ACHN (cell line): ENCODE measurements at regions not wholly inside any gene's neighbourhood (a gene's known extent, or its start where the extent isn't known, plus 50 kb on each side); places are given as distances from the start of the nearest gene placed in this dataset.
A peak's percentile ranks its signal among the peaks of the same experiment; 100 is the strongest.

Experiments used
- DNase-seq: peaks from one replicate; pipeline ENCODE4 v3.0.0-alpha.2; 2015
- in situ Hi-C: cut with HindIII; loops from 2 replicates; pipeline ENCODE4 v1.10.0; 2017; ENCODE audit warnings: low sequenced_read_pairs, low pct_ligation_motif_present, low pct_unique_long_range_greater_than_20kb

GRCh38 chr6:147741389-147741788, 232.9 kb downstream of the SAMD5 start:
- in situ Hi-C loops = no loop called here

DNA sequence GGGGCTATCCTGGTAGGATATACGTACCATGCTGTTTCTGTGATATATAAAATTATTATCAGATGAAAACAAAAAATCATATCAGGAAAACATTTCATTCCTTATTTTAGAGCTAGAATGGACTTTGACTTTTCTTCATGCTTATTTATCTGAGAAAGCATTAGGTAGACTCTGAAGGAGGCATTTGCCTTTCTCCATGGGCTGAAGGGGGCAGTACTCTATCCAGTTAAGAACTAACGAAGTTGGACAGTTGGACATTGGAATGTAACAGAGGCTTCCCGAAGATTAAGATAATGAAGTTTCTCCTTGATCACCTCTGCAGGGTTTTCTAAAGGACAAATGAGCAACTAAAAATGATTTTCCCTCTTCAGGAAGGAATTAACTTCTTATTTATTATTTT, 233.9 kb downstream of the SAMD5 start:
- no peak for DNase-seq
- in situ Hi-C loops = no loop called here

More at GRCh38 chr6:147741389-147741788, 232.9 kb downstream of the SAMD5 start:
- no peak for DNase-seq

- DNase-seq = no peak
- in situ Hi-C loops = no loop called here
These were observed 235.5 kb downstream of the SAMD5 start for GRCh38 chr6:147744012-147744411.

DNA sequence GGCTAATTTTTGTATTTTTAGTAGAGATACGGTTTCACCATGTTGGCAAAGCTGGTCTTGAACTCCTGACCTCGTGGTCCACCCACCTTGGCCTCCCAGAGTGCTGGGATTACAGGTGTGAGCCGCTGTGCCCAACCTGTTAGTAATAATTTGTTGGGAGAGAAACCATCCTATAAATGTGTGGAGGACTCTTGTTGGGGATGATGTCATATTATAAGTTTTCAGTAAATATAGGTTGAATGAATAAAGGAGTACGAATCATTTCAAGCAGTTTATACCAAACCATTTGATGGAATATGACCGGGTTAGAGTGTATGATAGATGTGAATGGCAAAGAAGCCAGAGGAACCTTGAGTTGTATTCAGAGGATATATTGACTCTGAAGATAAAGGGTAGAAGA, 240.8 kb downstream of the SAMD5 start:
- in situ Hi-C loops = no loop called here
- DNase-seq = no peak

DNA sequence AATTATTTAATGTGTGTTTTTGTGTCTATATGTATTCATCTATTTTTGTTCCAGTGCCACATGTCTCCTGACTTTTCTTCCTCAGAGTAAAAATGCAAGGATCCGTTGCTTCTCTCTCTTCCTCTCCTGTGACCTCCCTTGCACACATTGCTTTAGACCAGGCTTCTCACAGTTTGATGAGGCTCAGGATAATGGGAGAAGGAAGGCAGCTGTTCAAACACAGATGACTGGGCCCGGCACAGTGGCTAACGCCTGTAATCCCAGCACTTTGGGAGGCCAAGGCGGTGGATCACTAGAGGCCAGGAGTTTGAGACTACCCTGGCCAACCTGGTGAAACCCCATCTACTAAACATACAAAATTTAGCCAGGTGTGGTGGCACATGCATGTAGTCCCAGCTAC, 241.9 kb downstream of the SAMD5 start:
- DNase-seq = no peak
- in situ Hi-C loops = no loop called here

DNA sequence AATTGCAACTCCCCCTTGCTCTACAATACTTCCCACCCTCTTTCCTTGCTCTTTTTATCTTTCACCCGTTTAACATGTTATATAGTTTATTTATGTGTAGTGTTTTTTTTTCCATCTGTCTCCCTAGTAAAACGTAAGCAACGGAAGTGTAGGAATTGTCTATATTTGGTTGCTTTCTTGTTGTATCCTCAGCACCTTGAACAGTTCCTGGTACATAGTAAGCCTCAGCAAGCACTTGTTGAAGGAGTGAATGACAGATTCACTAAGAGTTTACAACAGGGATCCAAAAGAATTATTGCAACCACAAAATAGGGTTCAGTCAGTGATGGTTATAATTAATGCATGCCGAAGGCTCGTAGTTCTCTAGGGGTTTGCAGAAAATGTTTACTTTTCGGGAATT, 242.7 kb downstream of the SAMD5 start:
- no peak for DNase-seq
- in situ Hi-C loops = no loop called here

- in situ Hi-C loops = no loop called here
- no peak for DNase-seq
These were observed 244.4 kb downstream of the SAMD5 start for GRCh38 chr6:147752689-147753403.

- in situ Hi-C loops = no loop called here
- no peak for DNase-seq
These were observed 247.5 kb downstream of the SAMD5 start for GRCh38 chr6:147755999-147756398.

DNA sequence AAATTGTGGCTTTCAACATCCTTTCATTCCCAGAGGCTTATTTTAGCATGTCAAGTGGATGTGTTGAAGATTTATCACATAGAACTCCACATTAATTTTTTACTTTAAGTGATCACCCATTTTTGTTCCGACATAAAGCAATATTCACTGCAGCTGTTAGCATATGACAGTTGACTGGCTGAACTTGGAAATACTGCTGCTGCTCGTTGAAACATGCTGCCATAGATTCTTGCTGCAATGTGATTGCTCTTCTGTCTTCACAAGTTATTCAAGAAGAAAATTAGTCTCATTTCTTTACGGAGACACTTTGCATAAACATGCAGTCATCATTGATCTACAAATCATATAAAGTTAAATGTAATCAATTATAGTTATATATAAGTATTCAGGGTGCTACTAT, 248.4 kb downstream of the SAMD5 start:
- in situ Hi-C loops = no loop called here
- no peak for DNase-seq

DNA sequence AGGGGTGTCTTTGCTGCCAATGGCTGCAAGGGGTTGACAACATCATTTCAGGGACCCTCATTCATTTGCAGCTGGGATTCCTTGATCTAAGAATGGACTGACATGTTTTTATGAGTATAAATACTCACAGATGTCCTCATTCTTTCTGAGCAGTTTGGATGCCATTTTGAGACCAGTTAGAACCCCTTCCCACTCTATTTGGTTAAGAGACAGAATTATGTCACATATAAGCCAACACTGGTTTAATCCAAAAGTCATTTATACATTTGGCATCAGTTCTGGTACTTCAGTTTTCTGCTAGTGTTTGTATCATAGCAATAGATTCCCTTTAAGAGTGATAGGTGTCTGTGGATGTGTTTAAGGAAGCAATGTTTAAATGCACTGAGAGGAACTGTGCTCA, 248.8 kb downstream of the SAMD5 start:
- no peak for DNase-seq
- in situ Hi-C loops = no loop called here

- no peak for DNase-seq
- in situ Hi-C loops = no loop called here
These were observed 249.8 kb downstream of the SAMD5 start for GRCh38 chr6:147758303-147758702.

GRCh38 chr6:147759093-147759492, 250.6 kb downstream of the SAMD5 start:
- in situ Hi-C loops = no loop called here
- no peak for DNase-seq

DNA sequence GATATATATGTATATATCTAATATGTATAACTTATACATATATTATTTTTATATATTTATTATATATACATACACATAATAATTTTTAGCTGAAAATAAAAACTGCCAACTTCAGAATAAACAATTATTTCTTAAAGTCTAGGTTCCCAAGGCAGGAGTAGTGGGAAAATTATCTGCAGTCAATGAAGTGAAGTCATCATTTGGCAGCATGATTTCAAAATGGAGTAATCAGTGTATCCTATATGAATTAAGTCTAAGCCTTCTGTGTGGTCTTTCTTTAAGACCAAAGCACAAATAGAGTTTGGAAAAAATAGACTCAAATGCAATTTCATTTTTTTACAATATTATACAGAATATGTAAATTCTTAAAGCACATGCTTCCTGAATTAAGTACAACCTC, 251.0 kb downstream of the SAMD5 start:
- in situ Hi-C loops = no loop called here
- DNase-seq = no peak

DNA sequence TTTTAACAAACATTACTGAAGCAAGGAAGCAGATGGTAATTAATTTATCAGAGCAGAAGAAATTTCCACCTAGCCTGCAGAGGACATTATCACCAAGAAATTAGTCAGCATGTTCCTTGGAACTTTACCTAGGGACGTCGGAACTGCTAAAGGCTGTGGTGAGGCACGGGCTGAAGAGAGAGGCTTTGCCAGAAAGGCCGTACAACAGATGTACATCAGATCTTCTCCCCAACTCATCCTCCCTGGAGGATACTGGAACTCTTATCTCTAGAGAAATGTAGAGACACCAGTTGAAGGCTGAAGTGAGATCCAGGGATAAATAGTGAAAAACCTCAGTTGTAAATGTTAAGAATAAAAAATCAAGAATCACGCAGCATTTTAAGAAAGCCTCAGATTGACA, 257.1 kb downstream of the SAMD5 start:
- DNase-seq = no peak
- in situ Hi-C loops = no loop called here

DNA sequence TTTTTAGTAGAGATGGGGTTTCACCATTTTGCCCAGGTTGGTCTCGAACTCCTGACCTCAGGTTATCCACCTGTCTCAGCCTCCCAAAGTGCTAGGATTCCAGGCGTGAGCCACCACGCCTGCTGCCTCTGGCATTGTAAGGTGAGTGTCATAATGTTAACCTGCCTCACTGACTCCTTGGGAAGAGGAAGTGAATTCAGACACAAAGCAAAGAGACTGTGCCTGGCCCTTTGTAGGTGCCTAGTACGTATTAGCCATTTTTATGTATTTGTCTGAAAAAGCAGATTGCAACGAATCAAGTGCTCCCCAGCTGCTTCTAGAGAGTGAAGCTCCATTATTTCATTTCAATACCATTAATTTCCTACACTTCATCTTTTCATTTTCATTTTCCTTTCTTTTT, 260.5 kb downstream of the SAMD5 start:
- in situ Hi-C loops = no loop called here

GRCh38 chr6:147769496-147770087, 261.1 kb downstream of the SAMD5 start:
- in situ Hi-C loops = no loop called here
- DNase-seq = no peak

More for the DNA sequence above, 260.5 kb downstream of the SAMD5 start:
- no peak for DNase-seq

DNA sequence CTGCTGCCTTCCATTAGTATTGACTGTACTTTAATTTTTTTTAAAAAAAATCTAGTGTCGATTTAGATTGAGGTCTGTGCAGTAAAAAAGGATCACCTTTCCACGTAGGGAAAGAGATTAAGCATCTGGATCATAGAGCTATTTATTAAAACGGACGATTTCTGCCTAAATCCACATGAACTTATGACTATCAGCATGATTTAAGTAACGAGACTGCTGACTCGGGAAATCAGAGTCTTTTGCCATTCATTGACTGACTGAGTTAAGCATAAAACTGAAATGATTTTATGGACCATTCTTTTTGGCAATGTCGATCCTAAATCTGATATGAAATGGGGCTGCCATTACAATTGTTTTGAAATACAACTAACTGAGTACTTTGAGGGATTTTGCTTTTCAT, 261.7 kb downstream of the SAMD5 start:
- DNase-seq = no peak
- in situ Hi-C loops = no loop called here

- in situ Hi-C loops = no loop called here
- DNase-seq = no peak
These were observed 264.2 kb downstream of the SAMD5 start for GRCh38 chr6:147772724-147773123.

DNA sequence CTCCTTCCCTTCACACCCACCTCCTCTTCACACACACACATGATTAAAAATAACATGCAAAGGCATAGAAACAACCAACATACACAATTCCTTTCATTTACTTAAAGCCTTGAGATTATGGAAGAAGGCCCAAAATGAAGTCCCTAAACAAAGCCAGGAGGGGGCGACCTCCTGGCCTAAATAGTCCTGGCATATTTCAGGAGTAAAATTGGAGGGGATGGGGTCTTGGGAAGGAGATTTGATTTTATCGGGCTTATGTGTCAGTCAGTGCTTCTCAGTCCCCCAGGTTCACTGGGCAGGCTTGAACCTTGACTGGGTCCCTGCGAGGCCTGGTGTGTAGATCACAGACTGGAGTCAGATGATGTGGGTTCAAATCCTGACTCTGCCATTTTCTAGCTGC, 266.4 kb downstream of the SAMD5 start:
- in situ Hi-C loops = no loop called here
- peak; percentile 17 for DNase-seq

DNA sequence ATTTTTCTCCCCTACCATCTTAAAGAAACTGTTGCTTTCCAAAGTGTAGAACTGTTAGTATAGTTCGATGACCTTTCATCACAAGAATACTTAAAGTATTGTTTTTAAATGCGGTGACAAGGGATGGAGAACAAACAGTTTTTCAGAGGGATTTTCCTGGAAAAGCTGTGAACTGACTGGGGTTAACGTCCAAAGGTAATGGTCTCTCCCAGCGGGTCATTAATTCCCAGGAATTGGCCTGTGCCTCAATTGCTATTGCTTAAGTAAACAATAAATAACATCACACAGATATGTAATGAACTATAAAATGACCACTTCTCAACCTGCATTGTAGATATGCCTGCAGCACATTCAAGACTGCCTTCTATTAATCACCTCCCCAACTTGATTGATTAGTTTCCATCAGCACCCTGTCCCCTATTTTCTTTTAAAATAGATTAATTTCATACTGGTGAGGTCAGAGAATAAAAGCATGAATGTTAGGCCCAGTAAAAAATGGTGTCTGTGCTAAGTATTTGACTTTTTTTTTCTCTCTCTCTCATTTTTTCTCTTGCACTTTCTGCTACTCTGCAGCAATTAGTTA, 268.2 kb downstream of the SAMD5 start:
- no peak for DNase-seq
- in situ Hi-C loops = no loop called here
